HG02678 (cell line): ENCODE measurements at regions not wholly inside any gene's neighbourhood (a gene's known extent, or its start where the extent isn't known, plus 50 kb on each side); places are given as distances from the start of the nearest gene placed in this dataset.

Source experiments
- ATAC-seq: cut with Tn5 transposase; IDR thresholded peaks from one replicate; pipeline ENCODE4 v1.9.1; 2021; ENCODE audit warnings: mild to moderate bottlenecking, moderate library complexity; ENCODE audit not compliant: unreplicated experiment

DNA sequence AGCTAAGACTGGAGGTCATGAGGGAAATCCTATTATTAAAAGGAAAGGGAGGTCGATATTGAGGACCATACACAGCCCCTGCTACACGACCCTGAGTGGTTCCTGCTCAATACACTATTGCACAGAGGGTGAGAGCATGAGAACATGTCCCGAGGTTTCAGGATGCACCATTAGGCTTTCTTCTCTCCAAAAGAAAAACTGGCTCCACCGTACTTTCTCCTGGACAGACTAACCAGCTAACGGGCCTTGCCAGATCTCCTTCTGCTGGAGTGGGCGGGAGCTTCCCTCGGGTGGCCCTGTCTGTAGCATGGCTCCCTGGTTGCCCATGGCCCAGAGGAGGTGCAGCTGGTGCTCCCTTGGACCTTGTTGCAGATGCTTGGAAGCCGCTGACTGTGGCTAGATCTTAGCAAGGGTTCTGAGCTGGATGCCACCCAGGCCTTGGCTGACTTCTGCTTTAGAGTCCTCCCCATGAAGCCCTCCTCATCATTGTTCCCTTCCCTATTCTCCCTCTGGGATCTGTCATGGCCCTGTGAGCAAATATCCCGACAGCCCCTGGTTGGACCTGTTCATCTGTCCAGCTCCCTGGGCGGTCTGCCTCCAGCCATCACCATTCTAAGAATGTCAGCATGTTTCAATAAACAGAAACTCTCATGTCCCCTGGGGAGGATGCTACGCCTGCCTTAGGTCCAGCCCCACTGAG lies 52.9 kb upstream of the SHH start:
- ATAC-seq: no peak

DNA sequence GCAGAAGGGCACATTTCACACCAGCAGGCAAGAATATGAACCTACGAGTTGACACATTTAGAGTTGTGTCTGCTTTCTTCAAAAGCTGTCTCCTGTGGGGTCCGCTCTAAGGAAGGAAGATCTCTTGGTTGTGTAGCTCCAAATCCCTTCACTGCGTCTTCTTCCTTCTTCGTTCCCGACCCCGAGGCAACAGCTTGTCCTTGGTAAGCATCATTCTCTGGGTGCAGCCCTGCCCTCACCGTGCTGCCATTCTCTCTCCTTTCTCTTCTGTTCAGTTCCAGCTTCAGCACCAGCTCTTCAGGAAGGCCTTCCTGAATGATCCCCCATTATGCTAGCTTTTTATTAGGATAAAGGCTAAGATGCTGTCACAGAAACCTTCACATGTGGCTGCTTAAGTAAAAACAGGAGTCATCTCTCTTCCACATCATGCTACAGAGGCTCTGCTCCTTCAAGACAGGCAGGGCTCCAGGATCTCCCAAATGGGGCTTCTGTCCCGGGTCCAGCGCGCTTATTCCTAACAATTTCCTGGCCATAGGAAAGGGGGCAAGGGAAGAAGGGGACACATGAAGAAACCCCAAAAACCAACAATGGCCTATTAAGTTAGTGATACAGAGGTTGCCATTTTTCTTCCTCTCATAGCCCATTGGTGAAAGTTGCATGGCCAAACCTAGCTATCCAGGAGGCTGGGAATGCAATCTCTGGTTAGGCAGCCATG lies 52.2 kb upstream of the SHH start:
- no peak for ATAC-seq

DNA sequence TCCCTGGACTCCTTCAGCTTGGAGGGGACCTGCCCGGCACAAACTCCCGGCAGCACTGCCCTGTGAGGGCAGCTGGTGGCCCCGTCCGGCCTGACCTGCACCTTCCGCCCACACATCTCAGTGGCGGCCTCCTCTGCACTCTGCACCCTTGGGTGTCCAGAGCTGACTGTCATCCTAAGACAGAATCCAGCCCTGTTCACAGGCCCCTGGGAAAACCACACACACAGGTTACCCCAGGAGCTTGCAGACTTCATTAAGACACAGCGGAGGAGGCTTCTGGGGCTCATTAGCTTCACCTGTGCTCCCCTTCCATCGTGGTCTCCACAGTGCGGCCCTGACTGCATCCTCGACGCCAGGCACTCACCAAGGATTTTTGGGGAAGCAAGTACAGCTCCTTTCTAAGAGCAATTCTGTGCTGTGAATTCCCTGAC lies 51.5 kb upstream of the SHH start:
- no peak for ATAC-seq

DNA sequence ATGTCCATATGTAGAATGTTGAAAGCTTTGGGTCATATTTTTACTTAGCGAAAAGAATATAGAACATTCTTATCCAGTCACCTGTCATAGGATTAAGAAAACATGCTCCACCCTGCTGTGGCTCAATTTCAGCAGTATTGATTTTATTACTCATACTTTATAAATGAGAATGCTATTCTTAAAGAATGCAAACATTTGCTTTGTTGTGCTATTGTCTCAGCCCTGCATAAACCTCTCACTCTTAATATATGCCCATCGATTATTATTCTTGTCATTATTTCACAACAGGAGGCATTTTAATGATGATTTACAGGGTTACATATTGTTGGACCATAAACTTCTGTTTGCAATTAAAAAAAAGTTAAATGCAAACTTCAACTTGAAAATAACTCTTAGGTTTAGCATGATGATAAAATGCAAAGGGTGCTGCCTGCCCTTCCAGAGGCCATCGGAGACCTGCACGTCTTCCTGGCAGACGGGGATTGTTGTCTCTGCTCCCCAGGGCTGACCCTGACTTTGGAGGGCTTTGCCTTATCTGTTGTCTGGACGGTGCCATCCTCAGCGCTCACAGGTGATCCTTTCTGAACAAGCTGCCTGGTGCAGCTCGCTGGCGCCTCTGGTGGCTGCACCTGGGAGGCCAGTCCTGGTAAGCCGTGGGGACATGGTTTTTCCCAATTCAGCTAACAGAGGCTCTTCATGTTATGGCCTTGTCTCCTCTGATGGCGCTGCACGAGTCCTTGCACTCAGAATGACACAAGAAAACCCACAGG lies 50.0 kb upstream of the SHH start:
- ATAC-seq: no peak
